Germinal center (tissue), 1 donor: ENCODE measurements at regions not wholly inside any gene's neighbourhood (a gene's known extent, or its start where the extent isn't known, plus 50 kb on each side); places are given as distances from the start of the nearest gene placed in this dataset.

Source experiments
- DNase-seq: peaks from one replicate; pipeline ENCODE4 v3.0.0; 2012; ENCODE audit warnings: mixed read lengths, low spot score

DNA sequence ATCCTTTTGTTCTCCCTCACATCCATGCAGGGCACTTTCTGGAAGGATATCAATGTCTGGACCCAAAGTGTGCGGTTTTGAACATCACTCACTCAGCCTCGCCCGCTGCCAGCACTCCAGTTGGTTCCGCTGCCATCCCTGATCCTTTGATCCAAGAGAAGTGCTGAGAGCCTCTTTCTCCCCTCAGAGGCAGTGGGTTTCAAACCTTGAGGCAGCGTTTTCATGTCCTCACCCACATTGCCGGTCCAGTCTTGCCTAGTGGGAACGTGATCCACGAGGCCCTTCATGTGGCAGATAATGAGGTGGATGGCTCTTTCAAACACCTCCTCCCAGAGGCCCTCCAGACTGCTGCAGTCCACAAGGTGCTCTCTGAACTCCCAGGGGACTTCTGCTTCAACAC, 122.2 kb downstream of the ACTL8 start:
- DNase-seq: no peak

DNA sequence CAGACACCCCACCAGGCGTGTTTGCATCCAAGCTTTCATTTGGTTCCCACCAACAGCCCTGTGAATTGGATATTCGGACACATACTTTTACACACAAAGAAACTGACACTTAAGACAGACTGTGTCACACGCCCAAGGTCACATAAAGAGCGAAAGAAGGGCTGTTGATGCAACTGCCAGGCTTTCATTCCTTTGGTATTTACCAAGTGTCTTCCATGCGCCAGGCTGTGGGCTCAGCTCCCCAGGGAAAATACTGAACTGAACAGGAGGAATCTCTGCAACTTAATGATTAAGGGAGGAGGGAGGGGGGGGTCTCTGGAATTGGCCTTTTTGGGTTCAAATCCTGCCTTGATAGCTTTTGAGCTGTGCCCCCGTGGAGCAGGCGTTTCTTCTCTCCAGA, 122.8 kb downstream of the ACTL8 start:
- no peak for DNase-seq

DNA sequence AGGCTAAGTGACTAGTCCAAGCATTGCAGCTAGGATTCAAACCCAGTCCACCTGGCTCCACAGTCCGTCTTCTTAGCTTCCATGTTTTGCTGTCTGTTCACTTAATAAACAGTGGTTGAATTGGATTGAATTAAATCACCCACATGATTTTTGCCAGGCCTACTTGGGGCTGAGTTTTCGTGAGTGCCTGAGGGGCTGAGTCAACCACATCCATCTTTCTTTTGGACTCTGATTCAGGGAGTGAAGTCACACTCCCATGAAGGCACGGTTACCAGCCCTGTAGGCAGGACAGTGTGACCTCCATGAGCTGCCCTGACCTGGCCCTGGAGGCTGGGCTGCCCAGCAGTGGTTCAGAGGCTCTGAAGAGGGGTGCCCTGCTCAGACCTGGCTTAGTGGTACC, 123.7 kb downstream of the ACTL8 start:
- no peak for DNase-seq

DNA sequence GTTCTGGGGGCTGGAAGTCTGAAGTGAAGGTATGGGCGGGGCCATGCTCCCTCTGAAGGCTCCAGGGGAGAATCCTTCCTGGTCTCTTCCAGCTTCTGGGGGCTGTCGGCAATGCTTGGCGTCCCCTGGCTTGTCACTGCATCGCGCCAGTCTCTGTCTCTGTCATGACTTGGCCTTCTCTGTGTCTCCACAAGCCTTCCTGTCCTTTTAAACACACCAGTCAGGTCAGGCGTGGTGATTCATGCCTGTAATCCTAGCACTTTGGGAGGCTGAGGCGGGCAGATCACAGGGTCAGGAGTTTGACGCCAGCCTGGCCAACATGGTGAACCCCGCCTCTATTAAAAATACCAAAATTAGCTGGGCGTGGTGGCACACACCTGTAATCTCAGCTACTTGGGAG, 125.3 kb downstream of the ACTL8 start:
- DNase-seq: no peak

DNA sequence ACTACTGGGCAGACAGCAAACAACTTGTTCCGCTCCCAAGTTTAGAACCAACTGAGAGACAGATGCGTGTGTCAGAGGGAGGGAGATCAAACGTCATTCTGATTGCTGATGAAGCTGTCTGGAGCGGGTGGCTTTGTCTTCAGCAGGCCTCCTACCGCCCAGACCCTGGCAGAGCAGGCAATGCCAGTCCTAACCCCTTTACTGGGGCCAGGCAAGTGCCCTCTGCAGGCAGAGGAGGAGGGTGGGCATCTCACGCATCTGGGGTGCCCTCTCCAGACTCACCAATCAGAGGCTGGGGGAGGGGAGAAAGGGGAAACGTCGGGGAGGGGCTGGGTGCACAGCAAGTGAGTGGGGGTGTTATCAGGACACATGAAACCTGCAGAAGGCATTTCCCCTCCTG, 126.6 kb downstream of the ACTL8 start:
- DNase-seq: no peak

DNA sequence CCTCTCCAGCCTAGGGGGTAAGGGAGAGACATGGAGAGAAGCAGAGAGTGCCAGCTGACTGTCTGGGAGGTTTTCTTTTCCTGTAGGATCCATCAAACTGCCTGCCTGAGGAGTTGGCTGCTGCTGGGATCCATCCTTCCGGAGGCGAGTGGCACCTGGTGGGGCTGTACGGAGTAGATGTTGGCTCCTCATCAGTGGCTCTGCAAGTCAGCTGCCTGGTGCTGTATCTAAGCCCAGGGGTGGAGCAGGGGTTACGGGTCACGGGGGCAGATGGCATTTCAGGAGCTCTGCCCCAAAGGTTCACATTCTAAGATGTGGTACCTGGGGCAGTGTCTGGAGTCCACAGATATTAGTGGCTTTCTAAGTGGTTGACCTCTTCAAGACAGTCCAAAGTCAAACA, 128.0 kb downstream of the ACTL8 start:
- no peak for DNase-seq

DNA sequence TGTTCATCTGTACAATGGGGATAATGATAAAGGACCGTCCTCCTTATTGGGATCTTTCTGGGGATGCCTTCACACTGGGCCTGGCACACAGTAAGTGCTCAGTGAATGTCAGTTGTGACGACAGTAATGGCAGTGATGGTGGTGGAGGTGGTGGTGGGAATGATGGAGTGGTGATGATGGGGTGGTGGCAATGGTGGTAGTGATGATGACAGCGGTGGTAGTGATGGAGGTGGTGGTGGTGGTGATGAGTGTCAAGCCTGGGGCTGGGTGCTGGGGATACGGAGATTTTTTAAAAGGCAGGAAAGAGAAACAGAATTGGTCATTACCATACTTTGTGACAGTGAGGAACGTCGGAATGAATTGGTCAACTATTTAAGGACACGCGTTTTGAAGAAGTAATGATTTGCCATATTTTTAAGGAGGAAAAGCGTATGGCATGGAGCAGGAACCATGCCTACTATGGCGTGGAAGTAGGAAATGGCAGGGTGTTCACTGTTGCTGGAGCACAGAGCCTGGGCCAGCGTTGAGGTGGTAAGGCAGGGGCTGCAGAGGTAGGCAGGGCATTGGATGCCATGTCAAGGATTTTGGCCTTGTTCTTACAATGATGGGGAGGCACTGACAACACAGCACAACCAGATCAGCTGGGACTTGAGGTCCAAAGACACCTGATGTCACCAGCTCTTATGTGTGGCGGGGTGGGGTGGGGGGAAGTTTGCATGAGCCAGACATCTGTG, 128.7 kb downstream of the ACTL8 start:
- no peak for DNase-seq

DNA sequence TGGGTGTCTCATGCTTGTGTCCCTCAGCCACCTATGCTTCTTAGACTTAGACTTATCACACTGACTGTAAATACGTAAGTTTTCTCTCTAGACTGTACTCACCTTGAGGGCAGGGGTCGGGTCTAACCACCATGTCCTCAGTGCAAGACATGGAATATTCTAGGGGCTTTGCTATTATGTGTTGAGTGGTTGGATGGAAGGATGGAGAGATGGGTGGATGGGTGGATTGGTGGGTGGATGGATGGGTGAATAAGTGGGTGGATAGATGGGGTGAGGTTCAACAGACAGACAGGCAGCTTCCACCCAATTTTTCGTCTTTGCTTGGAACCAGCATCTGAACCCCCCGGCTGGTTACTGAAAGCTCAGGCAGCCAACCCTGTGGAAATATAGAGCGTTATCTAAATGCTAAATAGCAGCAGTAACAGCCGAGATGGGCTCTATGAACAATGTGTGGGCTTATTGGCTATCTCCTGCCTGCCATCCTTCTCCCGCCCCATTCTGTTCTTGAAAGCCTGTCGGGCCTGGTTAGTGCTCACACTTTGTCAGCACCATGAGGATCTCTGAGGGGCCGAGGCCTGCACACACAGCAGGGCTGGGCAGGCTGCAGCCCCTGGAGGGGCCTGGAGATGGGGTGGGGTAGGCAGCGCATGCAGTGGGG, 130.7 kb downstream of the ACTL8 start:
- no peak for DNase-seq

DNA sequence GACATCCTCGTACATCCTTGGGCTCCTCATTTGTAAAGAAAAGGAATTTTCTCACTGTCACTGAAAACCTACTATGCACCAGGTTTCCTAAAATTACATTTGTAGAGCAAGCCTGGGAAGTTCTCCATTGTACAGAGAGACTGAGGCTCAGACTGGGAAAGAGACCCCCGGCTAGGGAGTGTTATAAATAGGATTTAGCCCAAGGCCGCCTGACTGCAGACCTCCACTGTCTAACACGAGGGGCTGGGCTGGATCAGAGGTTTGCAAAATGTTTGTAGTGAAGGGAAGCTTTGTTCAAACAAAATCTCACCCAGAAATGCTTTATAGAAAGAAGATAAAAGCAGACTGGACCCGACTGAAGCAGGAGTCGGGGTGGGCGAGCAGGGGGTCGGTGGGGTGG, 131.3 kb downstream of the ACTL8 start:
- DNase-seq: no peak

DNA sequence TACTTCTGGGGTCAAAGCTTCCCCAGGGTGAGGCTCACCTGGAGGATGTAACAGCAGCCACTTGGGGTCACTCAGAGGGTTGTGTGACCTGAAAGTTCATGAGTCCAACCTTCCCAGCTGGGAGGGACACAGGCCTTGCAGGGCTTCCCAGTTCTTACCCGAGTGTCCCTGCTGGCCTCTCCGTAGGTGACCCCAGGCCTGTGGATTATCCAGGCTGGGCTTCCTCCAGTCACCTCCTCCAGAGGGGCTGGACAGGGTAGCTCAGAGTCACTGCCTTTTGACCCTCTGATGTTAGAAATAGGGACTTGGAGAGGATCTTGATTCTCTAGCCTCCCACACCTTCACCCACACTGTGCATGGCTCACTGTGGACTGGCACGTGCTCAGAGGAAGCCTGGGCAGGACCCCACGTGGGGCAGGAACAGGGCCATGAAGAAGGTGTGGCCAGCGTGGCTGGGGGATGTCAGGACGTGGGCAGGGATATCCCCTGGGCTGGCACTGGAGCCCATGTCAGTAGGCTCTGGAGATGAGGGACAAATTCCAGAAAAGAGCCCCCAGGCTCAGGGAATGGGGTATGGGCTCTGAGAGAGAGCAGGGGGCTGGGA, 131.8 kb downstream of the ACTL8 start:
- DNase-seq: no peak

DNA sequence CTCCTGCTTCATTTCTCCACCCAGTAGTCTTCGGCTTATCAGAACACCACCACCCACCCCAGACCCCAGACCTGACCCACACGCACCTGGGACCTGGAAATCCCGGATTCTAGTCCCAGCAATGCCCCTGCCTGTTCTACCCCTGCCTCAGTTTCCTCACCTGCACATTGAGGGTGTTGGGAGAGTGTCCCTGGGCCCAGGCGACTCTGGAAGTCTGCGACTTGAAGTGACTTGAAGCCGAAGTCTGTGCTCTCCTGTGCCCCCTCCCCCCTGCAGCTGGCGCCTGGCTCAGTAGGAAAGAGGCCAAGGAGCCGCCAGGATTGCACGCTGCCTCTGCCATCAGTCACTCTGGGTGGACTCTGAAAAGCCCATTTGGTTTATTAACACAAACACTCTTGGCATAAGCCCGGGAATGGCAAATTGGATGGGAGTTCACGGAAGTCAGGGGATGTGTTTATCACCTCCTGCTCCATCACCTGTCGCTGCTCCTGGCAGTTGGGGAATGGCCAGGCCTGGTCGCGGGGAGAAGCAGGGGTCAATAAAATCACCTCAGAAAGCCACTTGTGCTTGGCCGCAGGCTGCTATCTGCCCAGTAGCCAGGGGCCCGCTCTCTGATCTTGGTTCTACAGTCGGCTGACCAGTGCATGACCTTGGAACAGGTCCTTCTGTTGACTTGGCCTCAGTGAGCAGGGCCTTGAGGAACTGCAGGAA, 132.7 kb downstream of the ACTL8 start:
- no peak for DNase-seq

DNA sequence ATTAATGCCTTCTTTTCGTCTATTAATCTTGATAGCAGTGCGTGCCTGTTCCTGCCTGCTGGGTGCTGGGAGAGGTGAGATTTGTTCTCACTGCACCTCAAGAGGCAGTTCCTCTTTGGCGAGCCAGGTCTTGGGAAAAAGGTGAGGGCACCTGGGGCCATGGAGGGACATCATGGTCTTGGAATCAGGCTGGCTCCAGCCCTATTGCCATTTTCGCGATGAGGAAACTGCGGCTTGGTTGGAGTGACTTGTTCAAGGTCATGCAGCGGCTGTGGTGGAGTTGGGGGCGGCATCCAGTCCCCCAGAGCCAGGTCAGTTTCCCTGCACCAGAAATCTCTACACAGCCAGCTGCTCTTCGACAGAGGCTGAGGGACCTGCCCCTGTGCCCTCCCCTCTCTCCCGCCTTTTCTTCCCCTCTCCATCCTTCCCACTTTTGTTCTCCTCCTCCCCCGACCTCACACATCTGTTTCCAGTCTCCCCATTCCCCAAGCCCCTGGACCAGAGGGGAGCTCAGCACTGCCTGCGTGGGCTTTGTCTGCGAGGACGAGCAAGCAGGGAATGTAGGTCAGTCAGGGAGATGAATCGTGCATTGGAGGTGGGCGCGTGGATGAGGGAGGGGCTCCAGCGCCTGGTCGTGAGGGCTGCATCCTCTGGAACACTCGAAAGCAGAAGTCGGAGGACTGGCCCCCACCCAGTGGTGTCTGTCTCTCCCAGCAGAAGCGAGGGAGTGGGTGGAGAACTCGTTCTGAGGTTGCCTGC, 135.1 kb downstream of the ACTL8 start:
- DNase-seq: no peak

DNA sequence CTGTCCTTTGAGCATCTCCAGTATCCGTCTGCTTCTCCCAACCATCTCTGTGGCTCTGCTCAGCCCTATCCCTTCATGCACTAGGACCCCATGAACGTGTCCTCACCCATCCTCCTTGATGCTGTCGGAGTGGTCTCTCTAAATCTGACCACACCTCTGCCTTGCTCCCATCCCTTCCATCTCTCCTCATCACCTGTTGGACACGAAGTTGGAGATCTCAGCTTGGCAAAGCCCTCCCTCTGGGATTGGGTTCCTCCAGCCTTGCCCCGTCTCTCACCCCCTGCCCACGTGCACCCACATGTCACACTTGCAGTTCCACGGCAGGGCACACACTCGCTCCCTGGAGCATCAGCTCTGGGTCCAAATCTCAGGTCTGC, 135.7 kb downstream of the ACTL8 start:
- DNase-seq: no peak

DNA sequence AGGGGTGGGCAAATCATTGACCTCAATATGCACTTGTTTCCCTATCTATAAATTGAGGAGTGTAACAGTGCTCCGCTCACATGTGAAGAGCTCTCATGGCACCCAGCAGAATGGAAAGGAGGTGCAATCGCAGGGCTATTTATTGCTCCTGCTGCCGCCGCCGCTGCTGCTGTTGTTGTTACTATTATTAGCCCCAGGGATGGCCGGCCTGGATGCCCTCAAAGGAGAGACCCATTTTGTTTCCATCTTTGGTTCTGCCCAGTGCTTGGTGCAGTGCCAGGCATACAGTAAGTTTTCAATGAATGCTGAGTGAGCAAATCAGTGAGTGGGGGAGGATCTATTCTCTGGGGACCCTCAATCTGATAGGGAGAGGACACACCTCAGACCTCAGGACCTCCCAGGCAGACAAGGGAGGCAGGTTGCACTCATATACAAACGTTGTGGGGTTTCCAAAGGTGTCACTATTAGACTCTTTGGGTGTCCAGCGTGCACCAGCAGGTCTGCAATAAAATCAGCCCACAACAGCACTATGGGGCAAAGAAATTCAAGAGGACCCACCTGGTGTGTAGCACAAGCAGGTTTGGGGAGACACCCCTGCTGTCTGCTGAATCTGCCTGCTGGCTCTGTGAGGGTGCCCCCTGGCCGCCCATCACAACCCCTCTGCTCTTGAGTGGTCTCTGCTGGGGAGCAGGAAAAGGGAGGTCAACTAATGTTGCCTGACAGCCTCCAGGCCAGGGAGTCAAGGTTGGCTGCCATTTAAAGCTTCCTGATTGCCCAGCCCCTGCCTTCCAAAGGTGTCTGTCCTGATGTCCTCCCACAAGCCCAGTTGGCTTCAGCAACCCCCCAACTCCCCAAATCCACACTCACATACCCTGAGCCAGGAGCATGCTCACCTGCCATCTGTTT, 136.3 kb downstream of the ACTL8 start:
- DNase-seq: no peak

DNA sequence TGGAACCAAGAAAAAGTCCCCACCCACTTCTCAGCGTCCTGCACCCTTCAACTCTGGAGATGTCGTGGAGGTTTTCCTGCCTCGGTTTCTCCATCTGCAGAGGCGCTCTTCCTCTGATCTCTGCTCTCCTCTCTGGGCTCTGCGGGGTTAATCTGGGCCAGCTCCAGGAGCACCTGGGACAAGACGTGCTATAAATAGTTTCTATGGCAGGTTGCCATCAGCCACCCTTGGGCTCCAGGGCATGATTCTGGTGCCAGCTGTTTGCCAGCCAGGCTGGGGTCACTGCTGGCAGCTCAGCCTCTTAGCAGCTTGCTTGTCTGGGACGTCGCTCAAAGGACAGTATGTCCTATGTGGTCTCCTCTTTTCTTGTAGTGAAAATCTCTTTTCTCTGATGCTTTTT, 137.1 kb downstream of the ACTL8 start:
- DNase-seq: no peak

DNA sequence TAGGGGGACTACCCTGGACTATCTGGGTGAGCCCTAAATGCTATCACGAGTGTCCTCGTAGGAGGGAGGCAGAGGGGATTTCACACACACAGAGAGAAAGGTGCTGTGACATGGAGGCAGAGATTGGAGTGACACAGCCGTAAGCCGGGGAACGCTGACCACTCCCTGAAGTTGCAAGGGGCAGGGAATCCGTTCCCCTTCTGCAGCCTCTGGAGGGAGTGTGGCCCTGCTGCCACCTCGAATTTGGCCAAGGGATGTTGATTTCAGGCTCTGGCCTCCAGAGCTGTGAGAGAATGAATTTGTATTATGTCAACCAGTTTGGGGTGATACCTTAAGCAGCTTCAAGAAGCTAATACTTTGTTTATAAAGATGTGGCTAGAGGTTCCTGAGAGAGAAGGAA, 137.7 kb downstream of the ACTL8 start:
- DNase-seq: no peak

DNA sequence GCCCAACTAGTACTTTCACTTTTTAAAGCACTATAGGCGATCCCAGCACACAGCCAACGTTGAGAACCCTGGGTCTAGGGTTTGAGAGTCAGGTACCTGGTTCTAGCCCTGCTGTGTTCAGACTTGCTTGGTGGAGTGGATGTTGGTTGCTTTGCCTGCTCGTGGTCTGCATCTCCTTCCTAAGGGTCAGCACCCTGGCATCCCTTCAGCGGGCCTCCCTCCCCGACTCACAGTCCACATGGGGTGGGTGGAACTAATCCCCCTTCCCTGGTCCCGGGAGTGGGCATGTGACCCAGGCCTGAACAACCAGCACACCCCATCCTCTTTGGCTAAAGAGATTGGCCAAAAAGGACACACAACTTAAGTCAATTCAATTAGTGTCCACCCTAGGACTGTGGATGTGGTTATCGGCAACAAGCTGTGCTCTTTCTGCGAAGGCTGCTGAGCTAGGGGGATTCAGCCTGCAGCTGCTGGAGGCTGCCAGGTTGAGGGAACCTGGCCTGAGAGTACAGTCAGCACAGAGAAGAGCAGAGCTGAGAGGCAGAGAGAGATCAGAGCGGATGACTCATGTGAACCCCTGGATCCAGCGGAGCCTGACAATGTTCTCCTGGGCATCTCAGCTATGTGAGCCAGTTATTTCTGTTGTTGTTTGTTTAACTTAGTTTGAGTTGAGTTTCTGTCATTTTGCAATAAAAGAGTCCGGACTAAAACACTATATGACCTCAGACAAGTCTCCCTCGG, 138.9 kb downstream of the ACTL8 start:
- no peak for DNase-seq

DNA sequence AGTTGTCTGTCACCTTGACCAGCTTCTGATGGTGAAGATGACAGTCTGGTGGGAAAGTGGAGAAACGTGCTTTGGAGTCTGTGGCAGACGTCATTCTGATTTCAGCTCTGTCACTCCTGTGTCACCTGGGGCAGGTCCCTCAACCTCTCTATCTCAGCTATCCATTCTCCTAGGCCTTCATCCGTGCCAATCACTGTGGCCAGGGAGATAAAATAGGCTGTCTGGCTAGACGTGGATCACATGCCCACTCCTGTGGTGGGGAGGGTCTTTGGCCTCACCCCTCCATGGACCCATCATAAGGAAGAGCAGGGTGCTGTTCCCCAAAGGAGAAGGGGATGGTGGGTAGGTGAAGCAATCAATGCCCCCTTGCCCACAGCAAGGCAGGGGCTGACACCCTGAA, 140.3 kb downstream of the ACTL8 start:
- no peak for DNase-seq

DNA sequence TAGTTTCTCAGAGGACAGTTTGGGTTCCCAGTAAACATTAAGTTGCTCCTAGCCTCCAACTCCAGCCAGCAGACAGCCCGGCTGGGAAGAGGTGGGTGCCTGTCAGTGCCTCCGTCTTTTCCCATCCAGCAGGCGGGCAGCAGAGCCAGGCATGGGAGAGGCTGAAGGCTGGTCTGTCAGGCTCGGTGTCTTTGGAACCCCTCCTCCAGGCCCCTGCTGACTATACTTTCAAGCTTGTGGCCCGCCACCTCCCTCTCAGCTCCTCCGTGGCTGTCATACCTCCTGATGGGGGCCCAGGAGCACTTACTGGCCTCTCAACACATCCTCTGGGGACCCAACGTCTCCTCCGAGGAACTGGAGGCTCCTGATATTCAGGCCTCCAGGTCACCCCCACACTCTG, 140.9 kb downstream of the ACTL8 start:
- DNase-seq: no peak

DNA sequence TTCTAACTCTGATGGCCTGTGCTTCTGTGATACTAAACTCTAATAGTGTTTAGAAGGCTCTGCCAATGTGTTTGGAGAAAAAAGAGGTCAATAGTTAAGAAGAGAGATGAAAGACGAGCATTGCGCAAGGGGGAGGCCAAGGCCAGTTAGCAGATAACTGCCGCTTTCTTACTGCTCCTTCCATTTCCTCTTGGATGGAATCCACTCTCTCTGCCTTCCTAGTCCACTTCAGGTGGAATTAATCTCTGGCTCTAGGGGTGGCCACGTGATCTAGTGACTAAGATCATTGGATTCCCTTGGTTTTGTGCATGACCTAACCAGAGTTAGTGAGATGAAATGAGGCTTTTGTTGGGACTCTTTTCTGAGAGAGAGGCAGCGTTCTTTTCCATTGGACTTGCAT, 148.3 kb downstream of the ACTL8 start:
- DNase-seq: no peak

DNA sequence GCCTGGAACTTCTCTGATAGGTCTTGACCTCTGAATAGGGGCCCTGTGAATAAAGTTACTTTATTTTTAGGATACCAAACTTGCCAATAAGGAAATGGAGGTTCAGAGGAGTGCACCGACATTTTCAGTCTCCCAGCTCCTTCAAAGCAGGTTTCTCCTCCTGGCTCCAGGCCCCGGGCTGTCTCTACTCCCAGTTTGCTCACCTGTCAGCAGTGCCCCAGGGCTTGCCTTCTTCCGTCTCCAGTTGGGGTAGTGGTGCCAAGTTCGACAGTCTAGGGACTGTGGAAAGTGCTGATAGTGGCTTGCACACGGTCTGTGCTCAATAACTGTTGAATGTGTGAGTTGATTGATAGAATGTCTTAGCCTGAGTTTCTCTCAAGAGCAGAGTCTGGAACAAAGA, 149.2 kb downstream of the ACTL8 start:
- DNase-seq: no peak
